ENCODE measurements at regions not wholly inside any gene's neighbourhood (a gene's known extent, or its start where the extent isn't known, plus 50 kb on each side); places are given as distances from the start of the nearest gene placed in this dataset.

- TF ChIP-seq CTCF (IDR thresholded peaks at IDR 0.05) (no peak), POLR2A (IDR thresholded peaks at IDR 0.05) (no peak)
These were observed 247.4 kb downstream of the RHOU start for GRCh38 chr1:228982637-228983036.

Measured in right lobe of liver (tissue), 4 donors.